IMR-90 (cell line): ENCODE measurements at regions not wholly inside any gene's neighbourhood (a gene's known extent, or its start where the extent isn't known, plus 50 kb on each side); places are given as distances from the start of the nearest gene placed in this dataset.

Source experiments
- BHLHE40 ChIP-seq: fragments of 150-350 bp; IDR thresholded peaks from 2 replicates; pipeline ENCODE4 v1.6.1; 2016; ENCODE audit warnings: mild to moderate bottlenecking, low read depth, low read length
- CEBPB ChIP-seq: IDR thresholded peaks from 2 replicates; pipeline ENCODE4 v1.6.1; 2012; ENCODE audit warnings: low read depth, low read length, improper control_type of control experiment
- CHD1 ChIP-seq: IDR thresholded peaks from 2 replicates; pipeline ENCODE4 v1.6.1; 2012; ENCODE audit warnings: low read depth, low read length, improper control_type of control experiment
- FOS ChIP-seq: fragments of 150-350 bp; IDR thresholded peaks from 2 replicates; pipeline ENCODE4 v1.6.1; 2016; ENCODE audit warnings: low read depth, low read length
- MAFK ChIP-seq: IDR thresholded peaks from 2 replicates; pipeline ENCODE4 v1.6.1; 2012; ENCODE audit warnings: low read depth, low read length, improper control_type of control experiment
- MAZ ChIP-seq: IDR thresholded peaks from 2 replicates; pipeline ENCODE4 v1.6.1; 2012; ENCODE audit warnings: low read depth, mild to moderate bottlenecking, low read length, improper control_type of control experiment, moderate library complexity, borderline replicate concordance
- MXI1 ChIP-seq: IDR thresholded peaks from 2 replicates; pipeline ENCODE4 v1.6.1; 2012; ENCODE audit warnings: low read depth, mild to moderate bottlenecking, low read length, moderate library complexity, borderline replicate concordance
- NFE2L2 ChIP-seq: fragments of 150-350 bp; IDR thresholded peaks from 2 replicates; pipeline ENCODE4 v1.6.1; 2016; ENCODE audit warnings: low read depth, mild to moderate bottlenecking, low read length
- POLR2A ChIP-seq: IDR thresholded peaks from 2 replicates; pipeline ENCODE4 v1.6.1; 2012; ENCODE audit warnings: mild to moderate bottlenecking, low read depth, low read length
- RAD21 ChIP-seq: IDR thresholded peaks from 2 replicates; pipeline ENCODE4 v1.6.1; 2012; ENCODE audit warnings: low read length, improper control_type of control experiment
- SMC3 ChIP-seq: fragments of 150-350 bp; IDR thresholded peaks from 2 replicates; pipeline ENCODE4 v1.6.1; 2016; ENCODE audit warnings: low read depth, mild to moderate bottlenecking, antibody characterized with exemption, low read length, moderate library complexity
- TF ChIP-seq, protein P1 (sequence below): conservative IDR thresholded peaks from 2 replicates; pipeline ENCODE4 v1.5.1; 2012; ENCODE audit warnings: mild to moderate bottlenecking, low read depth, low read length, improper control_type of control experiment
- TF ChIP-seq, protein P2 (sequence below): fragments of 150-350 bp; IDR thresholded peaks from 2 replicates; pipeline ENCODE4 v1.6.1; 2017; ENCODE audit warnings: mild to moderate bottlenecking, antibody characterized with exemption, low read length, low read depth

DNA sequence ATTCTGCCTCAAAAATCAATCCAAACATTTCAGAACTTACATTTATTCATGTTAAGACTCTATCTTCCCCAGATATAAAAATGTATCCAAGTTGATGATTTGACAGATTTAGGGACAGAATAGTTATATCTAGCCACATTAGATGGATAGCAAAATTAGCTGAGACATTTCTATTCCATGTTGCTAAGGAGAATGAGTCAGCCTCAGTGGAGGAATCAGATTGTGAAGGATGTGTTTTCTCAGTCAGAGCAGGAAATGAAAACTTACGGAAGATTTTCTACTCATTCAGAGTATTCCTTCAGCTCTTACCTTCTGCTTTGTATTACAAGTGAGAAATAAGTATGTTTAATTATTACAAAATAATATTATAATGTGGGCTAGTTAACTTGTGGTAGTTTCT lies 556.3 kb upstream of the ANO3 start:
- TF ChIP-seq, protein P1, sequence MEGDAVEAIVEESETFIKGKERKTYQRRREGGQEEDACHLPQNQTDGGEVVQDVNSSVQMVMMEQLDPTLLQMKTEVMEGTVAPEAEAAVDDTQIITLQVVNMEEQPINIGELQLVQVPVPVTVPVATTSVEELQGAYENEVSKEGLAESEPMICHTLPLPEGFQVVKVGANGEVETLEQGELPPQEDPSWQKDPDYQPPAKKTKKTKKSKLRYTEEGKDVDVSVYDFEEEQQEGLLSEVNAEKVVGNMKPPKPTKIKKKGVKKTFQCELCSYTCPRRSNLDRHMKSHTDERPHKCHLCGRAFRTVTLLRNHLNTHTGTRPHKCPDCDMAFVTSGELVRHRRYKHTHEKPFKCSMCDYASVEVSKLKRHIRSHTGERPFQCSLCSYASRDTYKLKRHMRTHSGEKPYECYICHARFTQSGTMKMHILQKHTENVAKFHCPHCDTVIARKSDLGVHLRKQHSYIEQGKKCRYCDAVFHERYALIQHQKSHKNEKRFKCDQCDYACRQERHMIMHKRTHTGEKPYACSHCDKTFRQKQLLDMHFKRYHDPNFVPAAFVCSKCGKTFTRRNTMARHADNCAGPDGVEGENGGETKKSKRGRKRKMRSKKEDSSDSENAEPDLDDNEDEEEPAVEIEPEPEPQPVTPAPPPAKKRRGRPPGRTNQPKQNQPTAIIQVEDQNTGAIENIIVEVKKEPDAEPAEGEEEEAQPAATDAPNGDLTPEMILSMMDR: no peak
- TF ChIP-seq MXI1: no peak
- no peak for TF ChIP-seq POLR2A
- TF ChIP-seq RAD21: no peak
- no peak for TF ChIP-seq MAZ
- no peak for TF ChIP-seq FOS
- TF ChIP-seq BHLHE40: no peak
- no peak for TF ChIP-seq CHD1
- TF ChIP-seq CEBPB: no peak
- TF ChIP-seq NFE2L2: no peak
- no peak for TF ChIP-seq SMC3
- TF ChIP-seq, protein P2, sequence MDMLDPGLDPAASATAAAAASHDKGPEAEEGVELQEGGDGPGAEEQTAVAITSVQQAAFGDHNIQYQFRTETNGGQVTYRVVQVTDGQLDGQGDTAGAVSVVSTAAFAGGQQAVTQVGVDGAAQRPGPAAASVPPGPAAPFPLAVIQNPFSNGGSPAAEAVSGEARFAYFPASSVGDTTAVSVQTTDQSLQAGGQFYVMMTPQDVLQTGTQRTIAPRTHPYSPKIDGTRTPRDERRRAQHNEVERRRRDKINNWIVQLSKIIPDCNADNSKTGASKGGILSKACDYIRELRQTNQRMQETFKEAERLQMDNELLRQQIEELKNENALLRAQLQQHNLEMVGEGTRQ: no peak
- no peak for TF ChIP-seq MAFK
